Fibroblast of pulmonary artery (primary cell): ENCODE measurements at regions not wholly inside any gene's neighbourhood (a gene's known extent, or its start where the extent isn't known, plus 50 kb on each side); places are given as distances from the start of the nearest gene placed in this dataset.

Experiments
- DNase-seq: peaks from one replicate; pipeline ENCODE4 v3.0.0-alpha.2; 2010; ENCODE audit warnings: low read depth
- H3K4me3 ChIP-seq: replicated peaks from 2 replicates; pipeline ENCODE4 v1.5.1; 2011; ENCODE audit warnings: low read depth, mild to moderate bottlenecking, control low read depth, low read length, moderate library complexity
- CTCF ChIP-seq: IDR thresholded peaks from 2 replicates; pipeline ENCODE4 v1.5.1; 2011; ENCODE audit warnings: mild to moderate bottlenecking, control low read depth, low read length, inconsistent platforms; ENCODE audit errors: missing control alignments

GRCh38 chr4:63440236-63440635 lies 969.0 kb downstream of the TECRL start:
- no peak overlapping the region for H3K4me3 ChIP-seq
- TF ChIP-seq CTCF, result no peak
- no peak for DNase-seq

GRCh38 chr4:63430105-63430504 lies 979.1 kb downstream of the TECRL start:
- TF ChIP-seq CTCF, result no peak
- no peak overlapping the region for H3K4me3 ChIP-seq
- no peak for DNase-seq

- no peak for TF ChIP-seq CTCF
- no peak overlapping the region for H3K4me3 ChIP-seq
- no peak for DNase-seq
These were observed 1013.0 kb downstream of the TECRL start for GRCh38 chr4:63396269-63396668.

- no peak overlapping the region for H3K4me3 ChIP-seq
- DNase-seq, result no peak
- TF ChIP-seq CTCF, result no peak
These were observed 1015.7 kb downstream of the TECRL start for GRCh38 chr4:63393544-63393943.

- TF ChIP-seq CTCF, result no peak
- H3K4me3 ChIP-seq, result no peak overlapping the region
- no peak for DNase-seq
These were observed 1029.3 kb downstream of the TECRL start for GRCh38 chr4:63379750-63380522.

GRCh38 chr4:63371001-63371400 lies 1038.2 kb downstream of the TECRL start:
- TF ChIP-seq CTCF, result no peak
- DNase-seq, result no peak
- no peak overlapping the region for H3K4me3 ChIP-seq

- H3K4me3 ChIP-seq, result no peak overlapping the region
- DNase-seq, result no peak
- TF ChIP-seq CTCF, result no peak
These were observed 1047.6 kb downstream of the TECRL start for GRCh38 chr4:63361628-63362027.
